HepG2 (cell line): ENCODE measurements at regions not wholly inside any gene's neighbourhood (a gene's known extent, or its start where the extent isn't known, plus 50 kb on each side); places are given as distances from the start of the nearest gene placed in this dataset.

Experiments used
- ATAC-seq: fragments of 200-7000 bp; cut with Tn5 transposase; 3 replicates; pipeline ENCODE4 v1.9.1; 2020; ENCODE audit warnings: mild to moderate bottlenecking, moderate library complexity
- BruUV-seq: library from RNA; stranded (reverse); fragments of 400-500 nt; replicated peaks from 2 replicates; lab custom pipeline; 2021; lab: Mats Ljungman, UMichigan
- CTCF ChIA-PET: fragments of 300-600 bp; formaldehyde crosslinking; extraction: SDS; loops from one replicate; lab custom pipeline; 2021; ENCODE audit warnings: low total read pairs, inconsistent platforms, low intra/inter-chr PET ratio; lab: Yijun Ruan, JAX
- POLR2A ChIA-PET: fragments of 350-600 bp; sonication (Branson Sonifier 250); formaldehyde crosslinking; loops from one replicate; lab custom pipeline; 2020; ENCODE audit warnings: antibody characterized with exemption, inconsistent platforms; lab: Yijun Ruan, JAX
- DNase-seq: peaks from one replicate; pipeline ENCODE4 v3.0.0-alpha.2; 2015; ENCODE audit warnings: low spot score
- FAIRE-seq: peaks from 3 replicates; lab custom pipeline; 2011; peaks lifted over from hg19 to GRCh38; lab: Jason Lieb, UNC
- H2AFZ ChIP-seq: one replicate; pipeline ENCODE4 v1.6.1; 2011; ENCODE audit warnings: low read length, inconsistent platforms
- H3K27ac ChIP-seq: fragments of 300-600 bp; 3 replicates; pipeline ENCODE4 v1.8.0; 2011; ENCODE audit warnings: mixed run types, mild to moderate bottlenecking, mixed read lengths, low read length, inconsistent platforms; ENCODE audit not compliant: insufficient read depth; ENCODE audit errors: extremely low read length
- H3K27me3 ChIP-seq, 2 experiments: fragments of 200-600 bp in 1 of 2; 2 replicates in 1 of 2; 3 replicates in 1 of 2; pipeline versions ENCODE4 v1.6.0 to v1.8.0; 2011; ENCODE audit warnings: low read length in 2 of 2, mild to moderate bottlenecking in 2 of 2, moderate library complexity in 2 of 2, inconsistent platforms in 1 of 2; ENCODE audit not compliant: insufficient read depth in 2 of 2, control insufficient read depth in 1 of 2
- H3K36me3 ChIP-seq, 2 experiments: fragments of 200-600 bp in 1 of 2; replicated peaks in 1 of 2; 2 replicates in 1 of 2; 3 replicates in 1 of 2; pipeline versions ENCODE4 v1.5.1 to v1.8.0; 2011; ENCODE audit warnings: low read length in 2 of 2, inconsistent platforms in 1 of 2; ENCODE audit not compliant: insufficient read depth in 2 of 2, control insufficient read depth in 1 of 2
- H3K4me1 ChIP-seq: 2 replicates; pipeline ENCODE4 v1.5.1; 2012; ENCODE audit warnings: low read length, inconsistent platforms; ENCODE audit not compliant: insufficient read depth
- H3K4me2 ChIP-seq: 2 replicates; pipeline ENCODE4 v1.6.0; 2011; ENCODE audit warnings: low read depth, low read length, inconsistent platforms
- H3K4me3 ChIP-seq, 3 experiments: fragments of 200-600 bp in 1 of 3; sonication (generic), shearing (Covaris generic) in 1 of 3; replicated peaks in 1 of 3; 2 replicates each; pipeline ENCODE4 v1.5.1; 2011 to 2016; ENCODE audit warnings: low read length in 3 of 3, inconsistent platforms in 2 of 3, low read depth in 2 of 3, mild to moderate bottlenecking in 2 of 3, control low read depth in 1 of 3, mixed read lengths in 1 of 3; ENCODE audit not compliant: insufficient read depth in 1 of 3
- H3K79me2 ChIP-seq: one replicate; pipeline ENCODE4 v1.6.1; 2011; ENCODE audit warnings: low read length, inconsistent platforms; ENCODE audit not compliant: insufficient read depth
- H3K9ac ChIP-seq: 2 replicates; pipeline ENCODE4 v1.6.0; 2011; ENCODE audit warnings: mild to moderate bottlenecking, low read depth, low read length, inconsistent platforms; ENCODE audit not compliant: insufficient read depth
- H3K9me3 ChIP-seq: 2 replicates; pipeline ENCODE4 v1.5.1; 2012; ENCODE audit warnings: mild to moderate bottlenecking, low read length
- H4K20me1 ChIP-seq: 2 replicates; pipeline ENCODE4 v1.6.0; 2011; ENCODE audit warnings: inconsistent platforms, mild to moderate bottlenecking, low read length, moderate library complexity; ENCODE audit not compliant: insufficient read depth
- E2F5 ChIP-seq: sonication (generic); formaldehyde crosslinking; conservative IDR thresholded peaks from 2 replicates; pipeline ENCODE4 v1.4.0; 2020; ENCODE audit warnings: missing genetic modification reagents
- HMG20A ChIP-seq: IDR thresholded peaks from 2 replicates; pipeline ENCODE4 v1.6.1; 2016; ENCODE audit warnings: borderline replicate concordance
- IRF1 ChIP-seq: sonication (generic); formaldehyde crosslinking; IDR thresholded peaks from 2 replicates; pipeline ENCODE4 v1.4.0; 2020; ENCODE audit warnings: low read depth, mild to moderate bottlenecking, missing genetic modification reagents
- NONO ChIP-seq, 2 experiments: fragments of 450-650 bp in 1 of 2; sonication (generic) in 1 of 2; formaldehyde crosslinking in 1 of 2; IDR thresholded peaks in 1 of 2; conservative IDR thresholded peaks in 1 of 2; 2 replicates each; pipeline versions ENCODE4 v1.6.1 to v1.8.0; 2017 to 2022; ENCODE audit warnings: mild to moderate bottlenecking in 1 of 2, missing genetic modification reagents in 1 of 2, moderate library complexity in 1 of 2
- RNF219 ChIP-seq: sonication (generic); formaldehyde crosslinking; IDR thresholded peaks from 2 replicates; pipeline ENCODE4 v1.5.0; 2020; ENCODE audit warnings: mild to moderate bottlenecking, missing genetic modification reagents
- SPEN ChIP-seq: sonication (generic); formaldehyde crosslinking; IDR thresholded peaks from 2 replicates; pipeline ENCODE4 v1.5.1; 2020; ENCODE audit warnings: low read depth, mild to moderate bottlenecking, missing genetic modification reagents
- SRSF9 ChIP-seq: fragments of 200-400 bp; formaldehyde crosslinking; IDR thresholded peaks from 2 replicates; pipeline ENCODE4 v1.6.1; 2018; ENCODE audit warnings: borderline replicate concordance, mild to moderate bottlenecking, low read depth, low read length; ENCODE audit not compliant: insufficient read depth, poor library complexity, severe bottlenecking
- TARDBP ChIP-seq: sonication (generic); formaldehyde crosslinking; IDR thresholded peaks from 2 replicates; pipeline ENCODE4 v1.8.0; 2022; ENCODE audit warnings: mild to moderate bottlenecking, missing genetic modification reagents
- ZFX ChIP-seq: sonication (generic); formaldehyde crosslinking; IDR thresholded peaks from 2 replicates; pipeline ENCODE4 v1.4.0; 2020; ENCODE audit warnings: mild to moderate bottlenecking, low read depth, missing genetic modification reagents, moderate library complexity
- ZNF580 ChIP-seq: IDR thresholded peaks from 2 replicates; pipeline ENCODE4 v1.6.1; 2016; ENCODE audit warnings: low read depth, borderline replicate concordance
- ZNF790 ChIP-seq: sonication (generic); formaldehyde crosslinking; IDR thresholded peaks from 2 replicates; pipeline ENCODE4 v1.8.0; 2022; ENCODE audit warnings: missing genetic modification reagents, mild to moderate bottlenecking, borderline replicate concordance
- WGBS: methylation state at CpG from one replicate; pipeline ENCODE4 v1.1.6; 2017; ENCODE audit warnings: low lambda C conversion rate; 5-methylcytosine and 5-hydroxymethylcytosine counted together
- in situ Hi-C: cut with HindIII; loops from 2 replicates; pipeline ENCODE4 v1.10.0; 2017; ENCODE audit warnings: low pct_unique_long_range_greater_than_20kb; ENCODE audit not compliant: extremely low pct_ligation_motif_present
- intact Hi-C: fragments of 100-400 bp; cut with micrococcal nuclease; formaldehyde crosslinking; loops from one replicate; pipeline ENCODE4 v1.10.0; 2022; ENCODE audit not compliant: unreplicated experiment

DNA sequence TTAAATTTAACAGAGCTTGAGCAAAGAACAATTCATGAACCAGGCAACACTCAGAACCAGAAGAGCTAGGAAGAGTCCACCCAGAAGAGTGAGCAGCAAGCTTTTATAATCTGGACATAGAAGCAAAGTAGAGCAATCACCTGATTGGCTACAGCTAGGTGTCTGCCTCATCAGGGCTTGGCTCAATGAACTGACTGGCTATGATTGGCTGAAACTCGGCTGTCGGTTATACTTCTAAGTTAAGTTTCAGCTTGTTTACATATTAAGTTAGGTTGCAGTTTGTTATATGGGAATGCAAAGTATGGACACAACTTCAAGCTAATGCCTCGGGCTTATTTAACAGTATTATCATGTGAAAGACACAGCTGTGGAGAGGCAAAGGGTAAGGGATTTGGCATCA, 63.2 kb upstream of the NABP1 start:
- no peak overlapping the region for H3K4me2 ChIP-seq
- H3K36me3 ChIP-seq: no peaks in the 10 kb centered on the region
- H3K4me3 ChIP-seq: no peak overlapping the region
- ChIA-PET POLR2A (interaction anchor here (0.6 kb wide), 1 partner anchor 64 kb away, joined by 3 read pairs; no protein-coding TSS in a partner anchor), CTCF (no interaction called here)
- TF ChIP-seq HMG20A: no peak
- no peak for TF ChIP-seq SRSF9
- no peak for TF ChIP-seq ZFX
- TF ChIP-seq SPEN (CRISPR knock-in tag): no peak
- TF ChIP-seq E2F5 (CRISPR knock-in tag): no peak
- TF ChIP-seq TARDBP (CRISPR knock-in tag): no peak
- ATAC-seq (no peak), FAIRE-seq (no peak), DNase-seq (no peak)
- no peaks in the 10 kb centered on the region for H3K4me1 ChIP-seq
- no peaks in the 10 kb centered on the region for H3K79me2 ChIP-seq
- no peak overlapping the region for H3K27ac ChIP-seq
- no peak overlapping the region for H2AFZ ChIP-seq
- no peak overlapping the region for H3K9ac ChIP-seq
- no peaks in the 10 kb centered on the region for H3K27me3 ChIP-seq
- intact Hi-C loops: no loop called here
- in situ Hi-C loops: no loop called here
- BruUV-seq: no TSS peak
- 37% methylated on average over 3 of the region's 3 CpGs for WGBS
- no peaks in the 10 kb centered on the region for H3K9me3 ChIP-seq
- no peaks in the 10 kb centered on the region for H4K20me1 ChIP-seq

GRCh38 chr2:191615596-191615995, 62.3 kb upstream of the NABP1 start:
- TF ChIP-seq ZNF580 (CRISPR knock-in tag): no peak
- no peak for TF ChIP-seq RNF219
- no peak for TF ChIP-seq IRF1
- no peak for TF ChIP-seq NONO (IDR thresholded peaks at IDR 0.05)
- no peak for TF ChIP-seq NONO (CRISPR knock-in tag; conservative IDR thresholded peaks at IDR 0.05)
- no peak for TF ChIP-seq ZNF790 (CRISPR knock-in tag)
- no peaks in the 10 kb centered on the region for H3K36me3 ChIP-seq
- POLR2A ChIA-PET: no interaction called here
- no peak overlapping the region for H2AFZ ChIP-seq
- H3K4me1 ChIP-seq: no peaks in the 10 kb centered on the region
- H3K9me3 ChIP-seq: no peaks in the 10 kb centered on the region
- H3K4me3 ChIP-seq: no peak overlapping the region
- no peaks in the 10 kb centered on the region for H3K27me3 ChIP-seq
- BruUV-seq: no TSS peak
- intact Hi-C loops: no loop called here
- DNase-seq (no peak), ATAC-seq (no peak), FAIRE-seq (no peak)
- no peaks in the 10 kb centered on the region for H4K20me1 ChIP-seq
- CTCF ChIA-PET: no interaction called here
- H3K4me2 ChIP-seq: no peak overlapping the region
- H3K79me2 ChIP-seq: no peaks in the 10 kb centered on the region
- WGBS: 48% methylated on average over 3 of the region's 3 CpGs
- no peak overlapping the region for H3K27ac ChIP-seq
- H3K9ac ChIP-seq: no peak overlapping the region
- in situ Hi-C loops: no loop called here
